Epithelial cell of esophagus (primary cell): ENCODE measurements at regions not wholly inside any gene's neighbourhood (a gene's known extent, or its start where the extent isn't known, plus 50 kb on each side); places are given as distances from the start of the nearest gene placed in this dataset.
"Not testable (repeated sequence)": the region's sequence is repeated elsewhere in the genome, so short reads cannot be mapped to it uniquely, and the experiment has no call there.

Experiments
- DNase-seq: peaks from one replicate; pipeline ENCODE4 v3.0.0; 2010; ENCODE audit warnings: low read depth
- H3K4me3 ChIP-seq: 2 replicates; pipeline ENCODE4 v1.5.1; 2011; ENCODE audit warnings: mild to moderate bottlenecking, low read length, control low read depth
- TF ChIP-seq, protein P1 (sequence below): IDR thresholded peaks from 2 replicates; pipeline ENCODE4 v1.5.1; 2011; ENCODE audit warnings: low read depth, mild to moderate bottlenecking, low read length, control low read depth, inconsistent platforms; ENCODE audit not compliant: insufficient read depth; ENCODE audit errors: missing control alignments

DNA sequence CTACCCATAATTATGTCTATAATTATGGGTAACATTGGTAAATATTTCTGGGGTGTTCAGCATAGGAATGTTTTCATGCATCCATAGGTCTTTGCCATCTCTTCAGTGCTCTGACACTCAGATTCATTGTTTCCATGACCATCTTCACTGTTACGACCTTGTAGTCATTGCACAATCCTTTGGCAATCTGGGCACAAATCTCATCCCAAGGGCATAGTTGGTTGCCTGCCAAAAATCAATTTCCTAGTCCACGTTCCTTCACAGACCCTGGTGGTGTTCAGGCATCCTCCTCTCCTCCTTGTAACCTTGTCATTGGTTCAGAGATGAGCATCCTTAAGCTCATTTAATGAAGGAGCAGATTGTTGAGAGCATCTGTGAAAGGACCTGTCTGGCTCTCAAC lies 1400.7 kb downstream of the CDH12 start:
- TF ChIP-seq, protein P1, sequence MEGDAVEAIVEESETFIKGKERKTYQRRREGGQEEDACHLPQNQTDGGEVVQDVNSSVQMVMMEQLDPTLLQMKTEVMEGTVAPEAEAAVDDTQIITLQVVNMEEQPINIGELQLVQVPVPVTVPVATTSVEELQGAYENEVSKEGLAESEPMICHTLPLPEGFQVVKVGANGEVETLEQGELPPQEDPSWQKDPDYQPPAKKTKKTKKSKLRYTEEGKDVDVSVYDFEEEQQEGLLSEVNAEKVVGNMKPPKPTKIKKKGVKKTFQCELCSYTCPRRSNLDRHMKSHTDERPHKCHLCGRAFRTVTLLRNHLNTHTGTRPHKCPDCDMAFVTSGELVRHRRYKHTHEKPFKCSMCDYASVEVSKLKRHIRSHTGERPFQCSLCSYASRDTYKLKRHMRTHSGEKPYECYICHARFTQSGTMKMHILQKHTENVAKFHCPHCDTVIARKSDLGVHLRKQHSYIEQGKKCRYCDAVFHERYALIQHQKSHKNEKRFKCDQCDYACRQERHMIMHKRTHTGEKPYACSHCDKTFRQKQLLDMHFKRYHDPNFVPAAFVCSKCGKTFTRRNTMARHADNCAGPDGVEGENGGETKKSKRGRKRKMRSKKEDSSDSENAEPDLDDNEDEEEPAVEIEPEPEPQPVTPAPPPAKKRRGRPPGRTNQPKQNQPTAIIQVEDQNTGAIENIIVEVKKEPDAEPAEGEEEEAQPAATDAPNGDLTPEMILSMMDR: no peak
- no peak overlapping the region for H3K4me3 ChIP-seq
- no peak for DNase-seq

GRCh38 chr5:21432646-21433045 lies 1420.5 kb downstream of the CDH12 start:
- TF ChIP-seq, protein P1: no peak
- H3K4me3 ChIP-seq: no peak overlapping the region
- DNase-seq: no peak

DNA sequence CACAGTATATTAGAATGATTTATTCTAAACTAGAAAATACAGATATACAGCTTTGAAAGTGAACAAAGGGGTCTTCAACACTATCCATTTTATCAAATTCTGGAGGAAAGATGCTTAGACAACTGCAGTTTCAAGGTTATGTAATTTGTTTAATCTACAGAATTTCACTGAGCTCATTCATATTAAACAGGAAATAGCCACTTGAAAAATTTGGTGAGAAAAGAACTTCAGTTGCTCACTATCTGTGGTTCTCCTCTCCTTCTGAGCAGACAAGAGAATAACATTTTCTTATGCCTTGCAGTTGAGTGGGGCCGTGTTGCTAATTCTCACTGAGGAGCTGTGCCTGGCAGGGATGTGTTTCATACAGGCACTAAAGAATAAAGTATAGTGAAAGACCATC lies 1428.2 kb downstream of the CDH12 start:
- no peak for DNase-seq
- H3K4me3 ChIP-seq: no peak overlapping the region
- TF ChIP-seq, protein P1: no peak

DNA sequence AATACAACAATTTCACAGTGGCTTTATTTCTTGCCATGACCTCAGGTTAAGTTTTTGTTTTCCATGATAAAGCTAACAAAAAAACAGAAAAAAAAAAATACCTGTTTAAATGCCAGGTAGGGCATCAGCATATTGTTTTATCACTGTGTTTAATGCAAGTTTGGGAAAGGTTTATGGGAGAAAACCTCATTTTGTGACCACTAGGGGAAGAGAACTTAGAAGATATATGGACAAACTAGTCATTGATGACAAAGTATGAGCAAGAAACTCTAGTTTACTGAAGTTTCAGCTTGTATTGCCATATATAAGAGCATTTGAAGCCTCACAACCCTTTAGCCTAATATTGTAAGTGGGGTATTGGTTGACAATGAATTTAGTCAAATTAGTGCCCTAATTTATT lies 1431.4 kb upstream of the CDH18 start:
- no peak overlapping the region for H3K4me3 ChIP-seq
- TF ChIP-seq, protein P1: no peak
- DNase-seq: no peak

DNA sequence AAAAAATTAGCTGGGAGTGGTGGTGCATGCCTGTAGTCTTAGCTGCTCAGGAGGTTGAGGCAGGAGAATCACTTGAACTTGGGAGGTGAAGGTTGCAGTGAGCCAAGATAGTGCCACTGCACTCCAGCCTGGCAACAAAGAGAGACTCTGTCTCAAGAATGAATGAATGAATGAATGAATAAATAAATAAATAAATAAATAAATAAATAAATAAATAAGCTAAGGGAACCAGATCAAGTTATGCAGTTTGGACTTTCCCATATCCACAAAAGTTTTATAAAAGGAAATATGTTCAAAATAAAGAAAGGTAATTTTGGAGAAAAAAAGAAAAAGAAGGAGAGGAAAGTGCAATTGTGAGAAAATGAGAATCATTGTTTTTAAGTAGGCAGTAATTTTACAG lies 1414.1 kb upstream of the CDH18 start:
- H3K4me3 ChIP-seq, DNase-seq: not testable (repeated sequence)

- H3K4me3 ChIP-seq: no peak overlapping the region
- TF ChIP-seq, protein P1: no peak
- no peak for DNase-seq
These were observed 1410.5 kb upstream of the CDH18 start for GRCh38 chr5:21398511-21398910.

DNA sequence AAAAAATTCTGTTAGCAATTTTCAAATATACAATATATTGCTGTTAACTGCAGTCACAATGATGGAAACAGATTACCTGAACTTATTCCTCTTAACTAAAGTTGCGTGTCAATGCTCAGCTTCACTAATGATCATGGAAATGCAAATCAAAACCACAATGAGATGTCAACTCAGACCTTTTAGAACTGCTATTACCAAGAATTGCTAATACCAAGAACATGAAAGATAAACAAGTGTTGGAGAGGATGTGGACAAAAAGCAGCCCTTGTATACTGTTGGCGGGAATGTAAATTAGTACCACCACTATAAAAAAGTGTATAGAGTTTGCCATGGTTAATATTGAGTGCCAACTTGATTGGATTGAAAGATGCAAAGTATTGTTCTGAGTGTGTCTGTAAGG lies 1409.7 kb upstream of the CDH18 start:
- TF ChIP-seq, protein P1: no peak
- no peak overlapping the region for H3K4me3 ChIP-seq
- DNase-seq: no peak

- H3K4me3 ChIP-seq: no peak overlapping the region
- peak; percentile 49 for DNase-seq
- TF ChIP-seq, protein P1: peak; percentile 43
These were observed 1403.5 kb upstream of the CDH18 start for GRCh38 chr5:21391506-21391905.

GRCh38 chr5:21360754-21361153 lies 1372.8 kb upstream of the CDH18 start:
- DNase-seq, H3K4me3 ChIP-seq: not testable (repeated sequence)

DNA sequence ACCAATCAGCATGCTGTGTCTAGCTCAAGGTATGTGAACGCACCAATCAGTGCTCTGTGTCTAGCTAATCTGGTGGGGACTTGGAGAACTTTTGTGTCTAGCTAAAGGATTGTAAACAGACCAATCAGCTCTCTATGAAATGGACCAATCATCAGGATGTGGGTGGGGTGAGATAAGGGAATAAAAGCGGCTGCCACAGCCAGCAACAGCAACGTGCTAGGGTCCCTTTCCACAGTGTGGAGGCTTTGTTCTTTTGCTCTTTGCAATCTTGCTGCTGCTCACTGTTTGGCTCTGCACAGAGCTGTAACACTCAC lies 1353.9 kb upstream of the CDH18 start:
- H3K4me3 ChIP-seq: not testable (repeated sequence)
- DNase-seq: peak; percentile 1

DNA sequence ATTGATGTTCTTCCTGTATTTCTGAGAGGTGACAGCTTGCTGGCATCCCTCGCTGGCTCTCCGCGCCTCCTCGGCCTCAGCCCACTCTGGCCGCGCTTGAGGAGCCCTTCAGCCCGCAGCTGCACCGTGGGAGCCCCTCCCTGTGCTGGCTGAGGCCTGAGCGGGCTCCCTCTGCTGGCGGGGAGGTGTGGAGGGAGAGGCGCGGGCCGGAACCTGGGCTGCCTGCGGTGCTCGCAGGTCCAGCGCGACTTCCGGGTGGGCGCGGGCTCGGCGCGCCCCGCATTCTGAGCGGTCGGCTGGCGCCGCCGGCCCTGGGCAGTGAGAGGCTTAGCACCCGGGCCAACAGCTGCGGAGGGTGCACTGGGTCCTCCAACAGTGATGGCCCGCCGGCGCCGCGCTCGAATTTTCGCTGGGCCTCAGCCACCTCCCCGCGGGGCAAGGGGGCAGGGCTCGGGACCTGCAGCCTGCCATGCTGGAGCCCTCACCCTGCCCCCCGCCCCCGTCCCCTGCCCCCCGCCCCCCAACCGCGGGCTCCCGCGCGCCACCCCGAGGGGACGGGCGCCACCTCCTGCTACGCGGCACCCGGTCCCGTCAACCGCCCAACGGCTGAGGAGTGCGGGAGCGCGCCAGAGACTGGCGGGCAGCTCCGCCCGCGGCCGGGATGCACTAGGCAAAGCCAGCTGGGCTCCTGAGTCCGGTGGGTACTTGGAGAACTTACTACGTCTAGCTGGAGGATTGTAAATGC lies 1353.4 kb upstream of the CDH18 start:
- H3K4me3 ChIP-seq, DNase-seq: not testable (repeated sequence)
